Thyroid gland (tissue), 4 donors: ENCODE measurements at regions not wholly inside any gene's neighbourhood (a gene's known extent, or its start where the extent isn't known, plus 50 kb on each side); places are given as distances from the start of the nearest gene placed in this dataset.

ENCODE experiments used
- POLR2A ChIP-seq, 2 donors: fragments of 450-650 bp; IDR thresholded peaks; one replicate each; pipeline ENCODE4 v1.6.1; 2017; ENCODE audit warnings: antibody characterized with exemption in 2 of 2, mild to moderate bottlenecking in 2 of 2, moderate library complexity in 1 of 2
- TF ChIP-seq, protein P1 (sequence below), 6 experiments: fragments of 200-600 bp in 3 of 6; fragments of 450-650 bp in 3 of 6; sonication (generic) in 3 of 6; IDR thresholded peaks; one replicate each; pipeline ENCODE4 v1.5.1; 2016 to 2019; ENCODE audit warnings: antibody characterized with exemption in 6 of 6, mild to moderate bottlenecking in 2 of 6, inconsistent platforms in 1 of 6, moderate library complexity in 1 of 6

DNA sequence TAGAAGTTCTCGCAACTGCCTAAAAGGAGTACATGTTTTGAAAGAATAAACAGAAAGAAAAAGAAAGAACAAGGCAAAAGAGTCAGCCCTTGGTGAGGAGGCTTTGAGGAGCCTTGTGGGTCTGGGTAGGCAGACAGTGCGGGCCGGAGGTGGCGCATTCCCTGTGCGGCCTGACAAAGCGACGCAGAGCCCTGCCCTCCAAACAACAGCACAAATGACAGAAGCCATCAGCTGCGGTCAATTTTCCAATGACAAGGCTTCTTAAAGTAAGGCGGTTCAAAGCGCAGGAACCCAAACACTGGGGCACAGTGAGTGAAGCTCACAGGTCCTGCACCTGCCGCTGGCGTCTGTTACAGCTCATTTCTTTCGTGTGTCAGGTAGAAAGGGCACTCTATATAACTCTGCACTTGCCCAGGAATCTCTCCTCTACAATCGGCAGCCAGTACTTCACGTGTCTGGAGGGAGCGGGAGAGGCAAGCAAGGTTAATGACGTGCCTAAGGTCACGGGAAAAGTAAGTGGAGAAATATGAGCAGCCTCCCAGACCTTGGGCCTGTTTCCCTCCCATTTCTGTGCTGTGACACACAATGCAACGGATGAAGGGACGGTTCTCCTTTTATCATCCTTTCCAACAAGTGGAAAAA is 178.1 kb downstream of the OPA1 start:
- TF ChIP-seq, protein P1, sequence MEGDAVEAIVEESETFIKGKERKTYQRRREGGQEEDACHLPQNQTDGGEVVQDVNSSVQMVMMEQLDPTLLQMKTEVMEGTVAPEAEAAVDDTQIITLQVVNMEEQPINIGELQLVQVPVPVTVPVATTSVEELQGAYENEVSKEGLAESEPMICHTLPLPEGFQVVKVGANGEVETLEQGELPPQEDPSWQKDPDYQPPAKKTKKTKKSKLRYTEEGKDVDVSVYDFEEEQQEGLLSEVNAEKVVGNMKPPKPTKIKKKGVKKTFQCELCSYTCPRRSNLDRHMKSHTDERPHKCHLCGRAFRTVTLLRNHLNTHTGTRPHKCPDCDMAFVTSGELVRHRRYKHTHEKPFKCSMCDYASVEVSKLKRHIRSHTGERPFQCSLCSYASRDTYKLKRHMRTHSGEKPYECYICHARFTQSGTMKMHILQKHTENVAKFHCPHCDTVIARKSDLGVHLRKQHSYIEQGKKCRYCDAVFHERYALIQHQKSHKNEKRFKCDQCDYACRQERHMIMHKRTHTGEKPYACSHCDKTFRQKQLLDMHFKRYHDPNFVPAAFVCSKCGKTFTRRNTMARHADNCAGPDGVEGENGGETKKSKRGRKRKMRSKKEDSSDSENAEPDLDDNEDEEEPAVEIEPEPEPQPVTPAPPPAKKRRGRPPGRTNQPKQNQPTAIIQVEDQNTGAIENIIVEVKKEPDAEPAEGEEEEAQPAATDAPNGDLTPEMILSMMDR (IDR thresholded peaks at IDR 0.05) = no peak
- no peak for TF ChIP-seq POLR2A (IDR thresholded peaks at IDR 0.05)
